DMS79 (cell line): ENCODE measurements at regions not wholly inside any gene's neighbourhood (a gene's known extent, or its start where the extent isn't known, plus 50 kb on each side); places are given as distances from the start of the nearest gene placed in this dataset.
"Not testable (repeated sequence)": the region's sequence is repeated elsewhere in the genome, so short reads cannot be mapped to it uniquely, and the experiment has no call there.

Experiments
- DNase-seq: peaks from one replicate; lab custom pipeline; 2025; lab: John Stamatoyannopoulos, UW

GRCh38 chr10:8310930-8311329 is 256.4 kb downstream of the GATA3 start:
- DNase-seq = no peak

GRCh38 chr10:8311526-8312070 is 257.1 kb downstream of the GATA3 start:
- DNase-seq = no peak

- no peak for DNase-seq
Measured at GRCh38 chr10:8312079-8312478, 257.6 kb downstream of the GATA3 start.

GRCh38 chr10:8312781-8313180 is 258.3 kb downstream of the GATA3 start:
- DNase-seq = no peak

- DNase-seq = no peak
Measured at GRCh38 chr10:8314486-8314885, 260.0 kb downstream of the GATA3 start.

- DNase-seq = no peak
Measured at GRCh38 chr10:8315619-8316021, 261.1 kb downstream of the GATA3 start.

- DNase-seq = no peak
Measured at GRCh38 chr10:8316284-8316683, 261.8 kb downstream of the GATA3 start.

- DNase-seq = not testable (repeated sequence)
Measured at GRCh38 chr10:8318429-8318828, 263.9 kb downstream of the GATA3 start.

GRCh38 chr10:8318956-8319355 is 264.5 kb downstream of the GATA3 start:
- no peak for DNase-seq

- no peak for DNase-seq
Measured at GRCh38 chr10:8319704-8320103, 265.2 kb downstream of the GATA3 start.

GRCh38 chr10:8321990-8322389 is 267.5 kb downstream of the GATA3 start:
- no peak for DNase-seq

- DNase-seq = no peak
Measured at GRCh38 chr10:8323428-8324054, 269.1 kb downstream of the GATA3 start.

- DNase-seq = no peak
Measured at GRCh38 chr10:8325024-8325980, 270.8 kb downstream of the GATA3 start.

- no peak for DNase-seq
Measured at GRCh38 chr10:8326396-8327139, 272.1 kb downstream of the GATA3 start.

GRCh38 chr10:8327140-8327423 is 272.6 kb downstream of the GATA3 start:
- no peak for DNase-seq

- no peak for DNase-seq
Measured at GRCh38 chr10:8331387-8331786, 276.9 kb downstream of the GATA3 start.

- no peak for DNase-seq
Measured at GRCh38 chr10:8331896-8332729, 277.6 kb downstream of the GATA3 start.

- no peak for DNase-seq
Measured at GRCh38 chr10:8332730-8333111, 278.2 kb downstream of the GATA3 start.

GRCh38 chr10:8334631-8335030 is 280.1 kb downstream of the GATA3 start:
- no peak for DNase-seq

GRCh38 chr10:8336629-8337331 is 282.3 kb downstream of the GATA3 start:
- no peak for DNase-seq

- DNase-seq = no peak
Measured at GRCh38 chr10:8337332-8337651, 282.8 kb downstream of the GATA3 start.
